ENCODE measurements at regions not wholly inside any gene's neighbourhood (a gene's known extent, or its start where the extent isn't known, plus 50 kb on each side); places are given as distances from the start of the nearest gene placed in this dataset.

GRCh38 chr13:62096652-62097051 is 681.0 kb upstream of the PCDH20 start:
- TF ChIP-seq EP300 (IDR thresholded peaks at IDR 0.05): no peak
- TF ChIP-seq, protein P1, sequence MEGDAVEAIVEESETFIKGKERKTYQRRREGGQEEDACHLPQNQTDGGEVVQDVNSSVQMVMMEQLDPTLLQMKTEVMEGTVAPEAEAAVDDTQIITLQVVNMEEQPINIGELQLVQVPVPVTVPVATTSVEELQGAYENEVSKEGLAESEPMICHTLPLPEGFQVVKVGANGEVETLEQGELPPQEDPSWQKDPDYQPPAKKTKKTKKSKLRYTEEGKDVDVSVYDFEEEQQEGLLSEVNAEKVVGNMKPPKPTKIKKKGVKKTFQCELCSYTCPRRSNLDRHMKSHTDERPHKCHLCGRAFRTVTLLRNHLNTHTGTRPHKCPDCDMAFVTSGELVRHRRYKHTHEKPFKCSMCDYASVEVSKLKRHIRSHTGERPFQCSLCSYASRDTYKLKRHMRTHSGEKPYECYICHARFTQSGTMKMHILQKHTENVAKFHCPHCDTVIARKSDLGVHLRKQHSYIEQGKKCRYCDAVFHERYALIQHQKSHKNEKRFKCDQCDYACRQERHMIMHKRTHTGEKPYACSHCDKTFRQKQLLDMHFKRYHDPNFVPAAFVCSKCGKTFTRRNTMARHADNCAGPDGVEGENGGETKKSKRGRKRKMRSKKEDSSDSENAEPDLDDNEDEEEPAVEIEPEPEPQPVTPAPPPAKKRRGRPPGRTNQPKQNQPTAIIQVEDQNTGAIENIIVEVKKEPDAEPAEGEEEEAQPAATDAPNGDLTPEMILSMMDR (IDR thresholded peaks at IDR 0.05): no peak
- no peak for TF ChIP-seq POLR2AphosphoS5 (IDR thresholded peaks at IDR 0.05)
- no peak for TF ChIP-seq POLR2A (IDR thresholded peaks at IDR 0.05)

All from gastroesophageal sphincter (tissue), 3 donors.